Endothelial cell (in vitro differentiated cells): ENCODE measurements at regions not wholly inside any gene's neighbourhood (a gene's known extent, or its start where the extent isn't known, plus 50 kb on each side); places are given as distances from the start of the nearest gene placed in this dataset.
A peak's percentile ranks its signal among the peaks of the same experiment; 100 is the strongest.

Experiments used
- DNase-seq: peaks from one replicate; pipeline ENCODE4 v3.0.0; 2021; ENCODE audit warnings: low spot score
- H3K27ac Mint-ChIP-seq: one replicate; pipeline ENCODE4 v1.8.0; 2021; ENCODE audit warnings: mixed read lengths, inconsistent platforms; ENCODE audit not compliant: unreplicated experiment
- H3K27me3 Mint-ChIP-seq: one replicate; pipeline ENCODE4 v1.8.0; 2021; ENCODE audit warnings: mild to moderate bottlenecking, moderate library complexity, mixed read lengths, inconsistent platforms; ENCODE audit not compliant: unreplicated experiment
- H3K36me3 Mint-ChIP-seq: one replicate; pipeline ENCODE4 v1.8.0; 2021; ENCODE audit warnings: mild to moderate bottlenecking, low read depth, mixed read lengths, inconsistent platforms; ENCODE audit not compliant: unreplicated experiment
- H3K4me1 Mint-ChIP-seq: one replicate; pipeline ENCODE4 v1.8.0; 2021; ENCODE audit warnings: mild to moderate bottlenecking, mixed read lengths, inconsistent platforms; ENCODE audit not compliant: unreplicated experiment
- H3K4me3 Mint-ChIP-seq: one replicate; pipeline ENCODE4 v1.8.0; 2021; ENCODE audit warnings: mild to moderate bottlenecking, mixed read lengths, inconsistent platforms; ENCODE audit not compliant: unreplicated experiment
- H3K9me3 Mint-ChIP-seq: one replicate; pipeline ENCODE4 v1.8.0; 2021; ENCODE audit warnings: mixed read lengths, inconsistent platforms; ENCODE audit not compliant: unreplicated experiment
- TF ChIP-seq, protein P1 (sequence below): fragments of 200-600 bp; sonication (generic); IDR thresholded peaks from one replicate; pipeline ENCODE4 v1.5.0; 2021; ENCODE audit warnings: antibody characterized with exemption; ENCODE audit not compliant: unreplicated experiment

- TF ChIP-seq, protein P1, sequence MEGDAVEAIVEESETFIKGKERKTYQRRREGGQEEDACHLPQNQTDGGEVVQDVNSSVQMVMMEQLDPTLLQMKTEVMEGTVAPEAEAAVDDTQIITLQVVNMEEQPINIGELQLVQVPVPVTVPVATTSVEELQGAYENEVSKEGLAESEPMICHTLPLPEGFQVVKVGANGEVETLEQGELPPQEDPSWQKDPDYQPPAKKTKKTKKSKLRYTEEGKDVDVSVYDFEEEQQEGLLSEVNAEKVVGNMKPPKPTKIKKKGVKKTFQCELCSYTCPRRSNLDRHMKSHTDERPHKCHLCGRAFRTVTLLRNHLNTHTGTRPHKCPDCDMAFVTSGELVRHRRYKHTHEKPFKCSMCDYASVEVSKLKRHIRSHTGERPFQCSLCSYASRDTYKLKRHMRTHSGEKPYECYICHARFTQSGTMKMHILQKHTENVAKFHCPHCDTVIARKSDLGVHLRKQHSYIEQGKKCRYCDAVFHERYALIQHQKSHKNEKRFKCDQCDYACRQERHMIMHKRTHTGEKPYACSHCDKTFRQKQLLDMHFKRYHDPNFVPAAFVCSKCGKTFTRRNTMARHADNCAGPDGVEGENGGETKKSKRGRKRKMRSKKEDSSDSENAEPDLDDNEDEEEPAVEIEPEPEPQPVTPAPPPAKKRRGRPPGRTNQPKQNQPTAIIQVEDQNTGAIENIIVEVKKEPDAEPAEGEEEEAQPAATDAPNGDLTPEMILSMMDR: no peak
- Mint-ChIP-seq H3K27me3 (peaks cover 6% of the 10 kb centered on the region), H3K27ac (peak overlapping the region; percentile 95)
Observed at GRCh38 chr9:107637421-107638420, 148.2 kb upstream of the KLF4 start.

GRCh38 chr9:107636571-107637381, 147.2 kb upstream of the KLF4 start:
- Mint-ChIP-seq H3K4me1 (peaks cover 43% of the 10 kb centered on the region), H3K27ac (peak overlapping the region; percentile 91), H3K36me3 (no peaks in the 10 kb centered on the region), H3K9me3 (no peaks in the 10 kb centered on the region), H3K27me3 (peaks cover 6% of the 10 kb centered on the region), H3K4me3 (no peak overlapping the region)
- no peak for DNase-seq
- TF ChIP-seq, protein P1: no peak

More at GRCh38 chr9:107637421-107638420, 148.2 kb upstream of the KLF4 start:
- peak; percentile 83 for DNase-seq
- peak overlapping the region; percentile 79 for H3K4me3 Mint-ChIP-seq
- H3K36me3 Mint-ChIP-seq: no peaks in the 10 kb centered on the region
- peaks cover 42% of the 10 kb centered on the region for H3K4me1 Mint-ChIP-seq
- H3K9me3 Mint-ChIP-seq: no peaks in the 10 kb centered on the region

GRCh38 chr9:107635803-107636174, 146.2 kb upstream of the KLF4 start:
- peak overlapping the region; percentile 15 for H3K27ac Mint-ChIP-seq
- no peak for DNase-seq
- H3K36me3 Mint-ChIP-seq: no peaks in the 10 kb centered on the region
- H3K4me3 Mint-ChIP-seq: no peak overlapping the region
- peaks cover 43% of the 10 kb centered on the region for H3K4me1 Mint-ChIP-seq
- H3K9me3 Mint-ChIP-seq: no peaks in the 10 kb centered on the region
- TF ChIP-seq, protein P1: no peak
- H3K27me3 Mint-ChIP-seq: peaks cover 6% of the 10 kb centered on the region

GRCh38 chr9:107635101-107635802, 145.7 kb upstream of the KLF4 start:
- no peaks in the 10 kb centered on the region for H3K9me3 Mint-ChIP-seq
- H3K36me3 Mint-ChIP-seq: no peaks in the 10 kb centered on the region
- H3K4me3 Mint-ChIP-seq: no peak overlapping the region
- H3K27me3 Mint-ChIP-seq: peaks cover 8% of the 10 kb centered on the region
- no peak for DNase-seq
- peak overlapping the region; percentile 15 for H3K27ac Mint-ChIP-seq
- TF ChIP-seq, protein P1: no peak
- peaks cover 40% of the 10 kb centered on the region for H3K4me1 Mint-ChIP-seq
